HepG2 (cell line): ENCODE measurements at regions not wholly inside any gene's neighbourhood (a gene's known extent, or its start where the extent isn't known, plus 50 kb on each side); places are given as distances from the start of the nearest gene placed in this dataset.

Experiments used
- ATF2 ChIP-seq: sonication (generic); formaldehyde crosslinking; IDR thresholded peaks from 2 replicates; pipeline ENCODE4 v1.4.0; 2020; ENCODE audit warnings: missing genetic modification reagents
- CTCF ChIP-seq: sonication (generic); formaldehyde crosslinking; IDR thresholded peaks from 2 replicates; pipeline ENCODE4 v1.5.0; 2020; ENCODE audit warnings: mild to moderate bottlenecking, missing genetic modification reagents, moderate library complexity
- EZH2 ChIP-seq: conservative IDR thresholded peaks from 2 replicates; pipeline ENCODE4 v1.6.1; 2012; ENCODE audit warnings: mild to moderate bottlenecking, low read depth, low read length, moderate library complexity
- HDAC6 ChIP-seq: fragments of 200-600 bp; sonication (generic); IDR thresholded peaks from 2 replicates; pipeline ENCODE4 v1.7.0; 2017; ENCODE audit warnings: mild to moderate bottlenecking, antibody characterized with exemption, low read length, low read depth
- KLF11 ChIP-seq: IDR thresholded peaks from 2 replicates; pipeline ENCODE4 v1.6.1; 2016; ENCODE audit warnings: missing compliant biosample characterization
- MTA1 ChIP-seq: sonication (generic); formaldehyde crosslinking; IDR thresholded peaks from 2 replicates; pipeline ENCODE4 v1.4.0; 2020; ENCODE audit warnings: missing genetic modification reagents, mild to moderate bottlenecking, borderline replicate concordance
- NFYB ChIP-seq: sonication (generic); formaldehyde crosslinking; IDR thresholded peaks from 2 replicates; pipeline ENCODE4 v1.4.0; 2020; ENCODE audit warnings: missing genetic modification reagents
- POLR2AphosphoS5 ChIP-seq: IDR thresholded peaks from 2 replicates; pipeline ENCODE4 v1.6.1; 2012; ENCODE audit warnings: low read depth, low read length
- USF2 ChIP-seq, 2 experiments: sonication (generic) in 1 of 2; formaldehyde crosslinking in 1 of 2; IDR thresholded peaks; 2 replicates each; pipeline versions ENCODE4 v1.5.1 to v1.6.1; 2011 to 2020; ENCODE audit warnings: borderline replicate concordance in 1 of 2, low read depth in 1 of 2, low read length in 1 of 2, mild to moderate bottlenecking in 1 of 2, missing genetic modification reagents in 1 of 2, moderate library complexity in 1 of 2
- ZC3H4 ChIP-seq: sonication (generic); formaldehyde crosslinking; IDR thresholded peaks from 2 replicates; pipeline ENCODE4 v1.4.0; 2020; ENCODE audit warnings: missing genetic modification reagents, borderline replicate concordance
- ZNF281 ChIP-seq: sonication (generic); formaldehyde crosslinking; IDR thresholded peaks from 2 replicates; pipeline ENCODE4 v1.4.0; 2020; ENCODE audit warnings: missing genetic modification reagents, borderline replicate concordance
- ZSCAN29 ChIP-seq: sonication (generic); formaldehyde crosslinking; conservative IDR thresholded peaks from 2 replicates; pipeline ENCODE4 v1.4.0; 2020; ENCODE audit warnings: mild to moderate bottlenecking, missing genetic modification reagents

- TF ChIP-seq EZH2, result no peak
- no peak for TF ChIP-seq HDAC6
- no peak for TF ChIP-seq ATF2 (CRISPR knock-in tag)
- no peak for TF ChIP-seq NFYB
- no peak for TF ChIP-seq ZSCAN29 (CRISPR knock-in tag)
- TF ChIP-seq CTCF (CRISPR knock-in tag), result peak; percentile 22; the same call in 1 of the 2 replicates
- TF ChIP-seq USF2 (IDR thresholded peaks at IDR 0.05; ENCODE audit: low read depth, low read length), result no peak
- TF ChIP-seq USF2 (CRISPR knock-in tag; IDR thresholded peaks at IDR 0.05; ENCODE audit: borderline replicate concordance), result no peak
- TF ChIP-seq KLF11, result no peak
- TF ChIP-seq ZNF281 (CRISPR knock-in tag), result no peak
- TF ChIP-seq MTA1 (CRISPR knock-in tag), result no peak
- no peak for TF ChIP-seq ZC3H4
- no peak for TF ChIP-seq POLR2AphosphoS5
Measured at GRCh38 chr2:142582317-142582716, 295.1 kb upstream of the KYNU start.
